ENCODE measurements at regions not wholly inside any gene's neighbourhood (a gene's known extent, or its start where the extent isn't known, plus 50 kb on each side); places are given as distances from the start of the nearest gene placed in this dataset.

DNA sequence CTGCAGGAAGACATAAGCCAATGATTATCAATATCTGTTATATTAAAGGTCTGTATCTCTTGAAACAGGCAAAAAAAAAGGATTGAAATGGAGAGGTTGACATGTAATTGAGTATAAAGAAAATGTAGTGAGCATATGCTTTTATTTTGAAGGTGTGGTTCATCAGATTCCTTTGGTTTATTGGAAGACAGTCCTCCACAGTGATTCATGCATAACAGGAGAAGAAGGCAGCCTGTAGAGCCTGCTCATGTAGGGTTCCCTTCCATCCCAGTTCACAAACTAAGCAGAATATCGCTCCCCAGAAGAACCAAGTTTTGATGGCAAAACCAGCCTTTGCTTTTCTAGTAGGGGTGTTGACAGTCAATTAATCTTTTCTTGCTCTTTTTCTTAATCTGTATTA, 1016.8 kb upstream of the ADGRL4 start (continued):
- TF ChIP-seq, protein P1, sequence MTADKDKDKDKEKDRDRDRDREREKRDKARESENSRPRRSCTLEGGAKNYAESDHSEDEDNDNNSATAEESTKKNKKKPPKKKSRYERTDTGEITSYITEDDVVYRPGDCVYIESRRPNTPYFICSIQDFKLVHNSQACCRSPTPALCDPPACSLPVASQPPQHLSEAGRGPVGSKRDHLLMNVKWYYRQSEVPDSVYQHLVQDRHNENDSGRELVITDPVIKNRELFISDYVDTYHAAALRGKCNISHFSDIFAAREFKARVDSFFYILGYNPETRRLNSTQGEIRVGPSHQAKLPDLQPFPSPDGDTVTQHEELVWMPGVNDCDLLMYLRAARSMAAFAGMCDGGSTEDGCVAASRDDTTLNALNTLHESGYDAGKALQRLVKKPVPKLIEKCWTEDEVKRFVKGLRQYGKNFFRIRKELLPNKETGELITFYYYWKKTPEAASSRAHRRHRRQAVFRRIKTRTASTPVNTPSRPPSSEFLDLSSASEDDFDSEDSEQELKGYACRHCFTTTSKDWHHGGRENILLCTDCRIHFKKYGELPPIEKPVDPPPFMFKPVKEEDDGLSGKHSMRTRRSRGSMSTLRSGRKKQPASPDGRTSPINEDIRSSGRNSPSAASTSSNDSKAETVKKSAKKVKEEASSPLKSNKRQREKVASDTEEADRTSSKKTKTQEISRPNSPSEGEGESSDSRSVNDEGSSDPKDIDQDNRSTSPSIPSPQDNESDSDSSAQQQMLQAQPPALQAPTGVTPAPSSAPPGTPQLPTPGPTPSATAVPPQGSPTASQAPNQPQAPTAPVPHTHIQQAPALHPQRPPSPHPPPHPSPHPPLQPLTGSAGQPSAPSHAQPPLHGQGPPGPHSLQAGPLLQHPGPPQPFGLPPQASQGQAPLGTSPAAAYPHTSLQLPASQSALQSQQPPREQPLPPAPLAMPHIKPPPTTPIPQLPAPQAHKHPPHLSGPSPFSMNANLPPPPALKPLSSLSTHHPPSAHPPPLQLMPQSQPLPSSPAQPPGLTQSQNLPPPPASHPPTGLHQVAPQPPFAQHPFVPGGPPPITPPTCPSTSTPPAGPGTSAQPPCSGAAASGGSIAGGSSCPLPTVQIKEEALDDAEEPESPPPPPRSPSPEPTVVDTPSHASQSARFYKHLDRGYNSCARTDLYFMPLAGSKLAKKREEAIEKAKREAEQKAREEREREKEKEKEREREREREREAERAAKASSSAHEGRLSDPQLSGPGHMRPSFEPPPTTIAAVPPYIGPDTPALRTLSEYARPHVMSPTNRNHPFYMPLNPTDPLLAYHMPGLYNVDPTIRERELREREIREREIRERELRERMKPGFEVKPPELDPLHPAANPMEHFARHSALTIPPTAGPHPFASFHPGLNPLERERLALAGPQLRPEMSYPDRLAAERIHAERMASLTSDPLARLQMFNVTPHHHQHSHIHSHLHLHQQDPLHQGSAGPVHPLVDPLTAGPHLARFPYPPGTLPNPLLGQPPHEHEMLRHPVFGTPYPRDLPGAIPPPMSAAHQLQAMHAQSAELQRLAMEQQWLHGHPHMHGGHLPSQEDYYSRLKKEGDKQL (CRISPR knock-in tag; IDR thresholded peaks at IDR 0.05; ENCODE audit: low read depth) = no peak

DNA sequence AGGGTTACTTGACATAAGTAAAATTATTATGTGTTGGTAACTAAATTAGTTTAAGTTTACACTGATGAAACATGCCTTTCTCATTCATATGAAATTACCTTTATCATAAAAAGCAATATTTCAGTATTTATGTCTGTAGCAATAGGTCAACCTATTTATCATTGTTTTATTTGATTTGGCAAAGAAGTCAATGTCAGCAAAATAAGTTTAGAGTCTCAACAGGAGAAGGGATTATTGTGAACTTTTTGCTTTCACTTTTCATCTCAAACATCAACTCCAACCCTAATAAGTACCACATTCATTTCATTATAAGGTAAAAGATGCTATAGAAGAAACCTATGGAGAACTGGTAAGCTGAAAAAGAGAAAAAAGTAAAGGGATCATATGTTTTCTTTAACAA, 1015.4 kb upstream of the ADGRL4 start:
- Histone ChIP-seq H3K4me2 (ENCODE audit: low read depth, low read length) (no peak overlapping the region), H3K4me1 (ENCODE audit: insufficient read depth, low read length) (no peaks in the 10 kb centered on the region), H3K36me3 (replicated peaks in 1 of 2; ENCODE audit: control insufficient read depth in 1 of 2, insufficient read depth in 2 of 2, low read length in 2 of 2) (no peaks in the 10 kb centered on the region), H4K20me1 (ENCODE audit: insufficient read depth, low read length) (no peaks in the 10 kb centered on the region), H3K27me3 (ENCODE audit: control insufficient read depth in 1 of 2, insufficient read depth in 2 of 2, low read length in 2 of 2) (no peaks in the 10 kb centered on the region), H3K9me3 (ENCODE audit: low read length) (peaks cover 62% of the 10 kb centered on the region), H3K9ac (ENCODE audit: insufficient read depth, low read depth, low read length) (no peak overlapping the region), H3K4me3 (replicated peaks in 1 of 3; ENCODE audit: insufficient read depth in 1 of 3, low read depth in 2 of 3, low read length in 3 of 3) (no peak overlapping the region), H2AFZ (ENCODE audit: low read length) (no peak overlapping the region), H3K27ac (ENCODE audit: extremely low read length, insufficient read depth, low read length) (no peak overlapping the region), H3K79me2 (ENCODE audit: insufficient read depth, low read length) (no peaks in the 10 kb centered on the region)
- in situ Hi-C loops (cut with HindIII; ENCODE audit: extremely low pct_ligation_motif_present, low pct_unique_long_range_greater_than_20kb) = no loop called here
- BruUV-seq (replicated peaks) = no TSS peak
- intact Hi-C loops (cut with micrococcal nuclease; ENCODE audit: unreplicated experiment) = no loop called here
- ChIA-PET POLR2A (no interaction called here), CTCF (ENCODE audit: low intra/inter-chr PET ratio, low total read pairs) (no interaction called here)
- ATAC-seq = no peak
- TF ChIP-seq MAFK (conservative IDR thresholded peaks at IDR 0.05 in 1 of 2, IDR thresholded peaks at IDR 0.05 in 1 of 2; ENCODE audit: low read length in 2 of 2) = peak in 1 of 2 experiments; percentile 77; a peak in 3 of 4 replicates
- peak; percentile 44; the same call in 1 of the 2 replicates for TF ChIP-seq MAFF (IDR thresholded peaks at IDR 0.05; ENCODE audit: low read depth, low read length)
- TF ChIP-seq ZNF235 (CRISPR knock-in tag; IDR thresholded peaks at IDR 0.05; ENCODE audit: borderline replicate concordance) = no peak
- DNase-seq (ENCODE audit: low spot score) = no peak
- no peak for FAIRE-seq

Data from HepG2 (cell line).